ENCODE measurements at regions not wholly inside any gene's neighbourhood (a gene's known extent, or its start where the extent isn't known, plus 50 kb on each side); places are given as distances from the start of the nearest gene placed in this dataset.

DNA sequence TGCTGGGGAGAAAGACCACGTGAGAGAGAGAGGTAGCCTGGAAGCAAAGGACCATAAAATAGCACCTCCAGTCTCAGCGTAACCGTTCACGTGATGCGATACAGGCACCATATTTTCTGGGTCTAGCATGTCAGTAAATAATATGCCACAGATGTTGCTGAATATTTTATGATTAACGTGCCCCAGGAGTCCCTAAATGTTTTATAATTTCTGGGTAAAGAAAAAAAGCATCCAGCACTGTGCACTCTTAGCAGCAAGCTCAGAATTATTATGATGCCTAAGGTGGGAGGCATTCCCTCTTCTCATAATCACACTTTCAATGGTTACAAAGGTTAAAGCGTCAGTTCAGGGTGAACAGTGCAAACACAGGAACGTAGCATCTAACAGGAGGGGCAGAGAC is 121.8 kb downstream of the CAVIN4 start:
- Histone ChIP-seq H3K27me3 (peaks cover 0 to 6% (median 0%) of the 10 kb centered on the region in 4 donors), H3K9me3 (no peaks in the 10 kb centered on the region), H3K4me3 (no peak overlapping the region), H3K4me1 (no peaks in the 10 kb centered on the region), H3K36me3 (no peaks in the 10 kb centered on the region), H3K27ac (replicated peaks in 1 of 4) (no peak overlapping the region)
- no peak for DNase-seq (ENCODE audit: extremely low spot score)
- intact Hi-C loops (cut with DNase I) = no loop called here
- TF ChIP-seq POLR2AphosphoS5 (IDR thresholded peaks at IDR 0.05) (no peak), EP300 (IDR thresholded peaks at IDR 0.05) (no peak), POLR2A (IDR thresholded peaks at IDR 0.05; ENCODE audit: low read depth) (no peak)
- TF ChIP-seq, protein P1, sequence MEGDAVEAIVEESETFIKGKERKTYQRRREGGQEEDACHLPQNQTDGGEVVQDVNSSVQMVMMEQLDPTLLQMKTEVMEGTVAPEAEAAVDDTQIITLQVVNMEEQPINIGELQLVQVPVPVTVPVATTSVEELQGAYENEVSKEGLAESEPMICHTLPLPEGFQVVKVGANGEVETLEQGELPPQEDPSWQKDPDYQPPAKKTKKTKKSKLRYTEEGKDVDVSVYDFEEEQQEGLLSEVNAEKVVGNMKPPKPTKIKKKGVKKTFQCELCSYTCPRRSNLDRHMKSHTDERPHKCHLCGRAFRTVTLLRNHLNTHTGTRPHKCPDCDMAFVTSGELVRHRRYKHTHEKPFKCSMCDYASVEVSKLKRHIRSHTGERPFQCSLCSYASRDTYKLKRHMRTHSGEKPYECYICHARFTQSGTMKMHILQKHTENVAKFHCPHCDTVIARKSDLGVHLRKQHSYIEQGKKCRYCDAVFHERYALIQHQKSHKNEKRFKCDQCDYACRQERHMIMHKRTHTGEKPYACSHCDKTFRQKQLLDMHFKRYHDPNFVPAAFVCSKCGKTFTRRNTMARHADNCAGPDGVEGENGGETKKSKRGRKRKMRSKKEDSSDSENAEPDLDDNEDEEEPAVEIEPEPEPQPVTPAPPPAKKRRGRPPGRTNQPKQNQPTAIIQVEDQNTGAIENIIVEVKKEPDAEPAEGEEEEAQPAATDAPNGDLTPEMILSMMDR (IDR thresholded peaks at IDR 0.05) = no peak
- 65% methylated on average over 8 of the region's 8 CpGs for WGBS

DNA sequence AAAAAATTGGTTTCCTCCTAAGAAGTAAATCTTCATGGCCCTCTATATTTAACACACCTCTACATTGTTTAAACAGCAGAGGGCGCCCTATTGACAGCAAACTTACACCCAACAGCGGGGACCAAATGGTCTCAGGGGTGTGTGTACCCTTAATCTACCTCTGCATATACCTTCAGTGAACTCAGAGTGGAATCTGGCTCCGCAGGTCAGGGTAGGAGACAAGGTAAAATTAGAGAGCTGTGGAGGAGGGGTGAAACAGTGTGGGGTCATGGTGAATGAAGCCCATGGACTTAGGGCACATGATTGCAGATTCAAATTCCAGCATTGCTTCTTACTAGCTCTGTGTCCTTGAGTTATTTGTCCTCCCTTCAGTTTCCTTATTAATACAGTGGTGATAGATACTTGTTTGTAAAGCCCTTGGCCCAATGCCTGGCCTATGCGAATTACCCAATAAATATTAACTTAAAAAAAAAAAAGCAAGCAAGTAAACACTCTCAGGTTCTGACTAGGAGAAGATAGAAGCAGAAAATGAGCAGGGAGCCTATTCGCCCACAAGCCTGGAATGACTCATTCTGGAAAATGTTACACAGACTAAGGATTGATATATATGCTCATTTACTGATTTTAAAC is 122.9 kb downstream of the CAVIN4 start:
- intact Hi-C loops (cut with DNase I) = no loop called here
- TF ChIP-seq POLR2A (IDR thresholded peaks at IDR 0.05; ENCODE audit: low read depth) = no peak
- TF ChIP-seq, protein P1 (IDR thresholded peaks at IDR 0.05) = peak in 1 of 3 experiments; percentile 20
- no peak for TF ChIP-seq EP300 (IDR thresholded peaks at IDR 0.05)
- no peak for TF ChIP-seq POLR2AphosphoS5 (IDR thresholded peaks at IDR 0.05)
- 37% methylated on average over 5 of the region's 5 CpGs for WGBS
- Histone ChIP-seq H3K4me3 (no peak overlapping the region), H3K9me3 (no peaks in the 10 kb centered on the region), H3K27ac (replicated peaks in 1 of 4) (no peak overlapping the region), H3K27me3 (peaks cover 0 to 6% (median 0%) of the 10 kb centered on the region in 4 donors), H3K36me3 (no peaks in the 10 kb centered on the region), H3K4me1 (no peaks in the 10 kb centered on the region)
- no peak for DNase-seq (ENCODE audit: extremely low spot score)

DNA sequence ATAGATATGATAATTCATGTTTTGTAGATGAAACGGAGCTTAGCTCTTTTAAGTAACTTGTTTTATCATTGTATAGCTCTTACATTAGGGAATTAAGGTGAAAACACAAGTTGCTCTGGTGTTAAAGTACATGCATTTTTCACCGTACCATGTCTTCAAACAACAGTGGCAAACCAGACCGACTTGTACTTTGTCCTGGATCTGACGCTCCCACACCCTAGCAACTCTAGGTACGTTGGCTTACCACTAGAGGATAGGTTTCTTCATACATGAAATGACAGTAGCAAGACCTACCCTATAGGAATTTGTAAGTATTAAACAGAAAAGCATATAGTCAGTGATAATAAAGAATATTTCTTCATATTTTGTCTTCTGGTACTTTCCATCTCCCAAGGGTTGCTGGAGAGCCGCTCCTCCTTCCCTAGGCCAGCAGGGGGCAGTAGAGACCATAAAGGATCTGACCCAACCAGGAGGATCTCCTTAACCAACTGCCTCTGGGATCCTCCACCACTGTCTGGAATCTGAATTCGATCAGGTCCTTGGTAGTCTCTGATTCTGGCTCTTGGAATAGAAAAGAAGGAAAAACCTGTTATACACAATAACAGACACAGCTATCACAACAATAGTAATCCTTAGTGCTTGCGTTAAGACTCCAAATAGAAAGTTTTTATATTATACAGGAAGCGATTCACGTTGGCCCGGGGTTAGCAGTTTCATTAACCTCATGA is 136.7 kb downstream of the CAVIN4 start:
- Histone ChIP-seq H3K27me3 (peaks cover 0 to 8% (median 0%) of the 10 kb centered on the region in 4 donors), H3K36me3 (no peaks in the 10 kb centered on the region), H3K9me3 (no peaks in the 10 kb centered on the region), H3K4me3 (no peak overlapping the region), H3K4me1 (no peaks in the 10 kb centered on the region), H3K27ac (replicated peaks in 1 of 4) (no peak overlapping the region)
- intact Hi-C loops (cut with DNase I) = loop anchor here (5.0 kb wide), 1 partner anchor 598 kb away; no protein-coding TSS in a partner anchor
- TF ChIP-seq POLR2AphosphoS5 (IDR thresholded peaks at IDR 0.05) = no peak
- TF ChIP-seq, protein P1 (IDR thresholded peaks at IDR 0.05) = peak; percentile 41 to 71 (median 65)
- WGBS = 68% methylated on average over 11 of the region's 11 CpGs
- DNase-seq (ENCODE audit: extremely low spot score) = no peak

DNA sequence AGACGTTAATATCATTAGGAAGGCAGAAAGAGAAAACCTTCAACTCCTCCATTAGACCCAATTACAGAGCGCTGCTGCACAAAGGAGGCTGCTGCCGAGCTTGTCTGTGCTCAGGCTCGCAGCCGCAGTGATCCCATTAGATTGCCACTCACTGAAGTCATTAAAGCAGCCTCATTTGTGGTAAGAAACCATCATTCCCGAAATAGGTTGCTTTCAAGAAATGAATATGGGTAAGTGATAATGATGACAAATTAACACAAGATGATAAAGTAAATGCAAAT is 137.2 kb downstream of the CAVIN4 start:
- no peaks in the 10 kb centered on the region for H3K36me3 ChIP-seq
- peaks cover 0 to 3% (median 0%) of the 10 kb centered on the region in 4 donors for H3K27me3 ChIP-seq
- 80% methylated on average over 6 of the region's 6 CpGs for WGBS
- H3K4me1 ChIP-seq = no peaks in the 10 kb centered on the region
- H3K27ac ChIP-seq (replicated peaks in 1 of 4) = no peak overlapping the region
- TF ChIP-seq, protein P1 (IDR thresholded peaks at IDR 0.05) = no peak
- TF ChIP-seq POLR2AphosphoS5 (IDR thresholded peaks at IDR 0.05) = no peak
- TF ChIP-seq POLR2A (IDR thresholded peaks at IDR 0.05; ENCODE audit: low read depth) = no peak
- TF ChIP-seq EP300 (IDR thresholded peaks at IDR 0.05) = no peak
- intact Hi-C loops (cut with DNase I) = no loop called here
- no peaks in the 10 kb centered on the region for H3K9me3 ChIP-seq
- no peak overlapping the region for H3K4me3 ChIP-seq
- DNase-seq (ENCODE audit: extremely low spot score) = no peak

Measured in esophagus muscularis mucosa (tissue), 4 donors.